Neural progenitor cell (in vitro differentiated cells): ENCODE measurements at regions not wholly inside any gene's neighbourhood (a gene's known extent, or its start where the extent isn't known, plus 50 kb on each side); places are given as distances from the start of the nearest gene placed in this dataset.

Experiments used
- CTCF ChIP-seq: fragments of 200-600 bp; sonication (generic); IDR thresholded peaks from 2 replicates; pipeline ENCODE4 v1.5.1; 2017; ENCODE audit warnings: antibody characterized with exemption, mild to moderate bottlenecking
- EZH2 ChIP-seq: fragments of 200-600 bp; sonication (generic); IDR thresholded peaks from 2 replicates; pipeline ENCODE4 v1.6.1; 2017; ENCODE audit warnings: antibody characterized with exemption, mild to moderate bottlenecking, moderate library complexity

DNA sequence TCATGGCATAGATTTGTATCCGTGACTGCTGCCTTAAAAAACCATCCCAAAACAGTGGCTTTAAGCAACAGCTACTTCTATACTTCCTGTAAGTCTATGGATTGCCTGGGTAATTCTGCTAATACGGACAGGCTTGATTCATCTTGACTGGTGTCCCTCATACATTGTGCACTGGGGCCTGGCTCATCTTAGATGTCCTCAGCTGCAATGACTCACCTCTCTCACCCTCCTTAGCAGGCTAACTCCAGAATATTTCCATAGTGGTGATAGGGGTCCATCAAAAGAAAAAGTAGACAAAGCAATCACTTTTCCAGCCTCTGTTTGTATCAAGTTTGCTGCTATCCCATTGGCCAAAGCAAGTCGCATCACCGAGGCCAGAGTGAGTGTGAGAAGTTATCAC, 409.1 kb upstream of the KAZN start:
- no peak for TF ChIP-seq CTCF
- no peak for TF ChIP-seq EZH2
